Effector CD4-positive, alpha-beta T cell (primary cell): ENCODE measurements at regions not wholly inside any gene's neighbourhood (a gene's known extent, or its start where the extent isn't known, plus 50 kb on each side); places are given as distances from the start of the nearest gene placed in this dataset.

Experiments
- DNase-seq: peaks from one replicate; pipeline ENCODE4 v3.0.0-alpha.2; 2020

DNA sequence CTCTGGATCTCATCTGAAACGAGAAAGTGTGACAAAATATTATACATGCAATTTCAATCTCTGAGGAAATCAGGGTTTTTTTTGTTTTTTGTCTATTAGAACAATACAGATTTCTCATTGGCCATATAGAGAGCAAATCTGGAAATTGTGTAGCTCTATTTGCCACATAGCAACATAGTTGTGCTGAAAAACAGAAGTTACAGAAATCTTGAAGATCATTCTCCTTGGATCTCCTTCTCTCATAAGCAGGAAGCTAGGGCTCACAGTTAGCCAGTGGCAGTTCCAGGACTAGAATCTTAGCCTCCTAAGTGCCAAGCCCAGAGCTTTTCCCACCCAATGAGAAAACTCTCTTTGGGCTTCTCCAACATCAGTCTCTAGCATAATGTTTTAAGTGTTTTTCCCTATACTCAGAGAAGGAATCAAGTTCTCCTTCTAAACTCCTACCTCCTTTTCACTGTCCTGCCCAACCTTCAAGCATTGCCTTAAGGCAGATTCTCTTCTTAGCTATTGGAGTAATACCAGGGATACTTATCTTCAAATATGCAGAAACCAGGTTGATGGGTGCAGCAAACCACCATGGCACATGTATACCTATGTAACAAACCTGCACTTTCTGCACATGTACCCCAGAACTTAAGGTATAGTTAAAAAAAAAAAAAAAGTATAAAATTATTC lies 211.6 kb downstream of the ALDH8A1 start:
- DNase-seq, result no peak

DNA sequence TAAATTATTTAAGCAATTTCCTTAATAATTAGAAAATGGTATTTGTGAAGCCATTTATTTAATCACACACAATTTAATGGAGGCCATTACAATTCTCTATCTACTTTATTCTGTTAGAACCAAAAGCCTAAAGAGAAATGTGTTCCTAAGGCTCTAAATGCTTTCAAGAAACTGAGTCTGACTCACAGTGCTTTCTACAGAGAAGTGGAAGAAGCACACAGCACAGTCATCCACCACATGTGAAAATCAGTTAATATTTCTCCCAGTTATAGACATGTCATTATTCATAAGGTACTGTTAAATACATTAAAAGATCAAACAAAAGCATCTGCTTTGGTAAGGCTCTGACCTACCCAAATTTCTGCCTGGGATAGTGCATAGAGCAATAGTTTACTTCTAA lies 214.4 kb downstream of the ALDH8A1 start:
- DNase-seq, result no peak

GRCh38 chr6:134734312-134734869 lies 215.5 kb downstream of the ALDH8A1 start:
- no peak for DNase-seq

DNA sequence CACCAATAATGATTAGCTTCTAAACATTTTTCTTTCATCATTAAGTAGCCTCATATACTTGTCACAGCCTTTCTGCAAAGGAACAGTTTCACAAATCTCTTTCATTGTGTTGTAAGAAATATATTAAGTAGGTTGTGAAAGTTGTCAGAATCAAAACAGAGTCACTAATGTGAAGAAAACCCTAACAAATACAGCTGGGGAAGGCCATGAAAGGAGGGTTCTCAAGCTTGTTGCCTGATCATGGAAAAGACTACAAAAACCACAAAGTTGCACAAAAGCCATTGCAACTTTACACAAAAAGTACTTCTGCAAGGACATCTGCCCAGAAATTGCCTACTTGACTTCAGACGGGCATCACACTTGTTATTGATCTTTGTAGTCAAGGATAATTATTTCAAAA lies 216.1 kb downstream of the ALDH8A1 start:
- no peak for DNase-seq

GRCh38 chr6:134732763-134733162 lies 217.1 kb downstream of the ALDH8A1 start:
- no peak for DNase-seq

- no peak for DNase-seq
Measured at GRCh38 chr6:134731615-134732014, 218.3 kb downstream of the ALDH8A1 start.

GRCh38 chr6:134730013-134730412 lies 219.9 kb downstream of the ALDH8A1 start:
- DNase-seq, result no peak

DNA sequence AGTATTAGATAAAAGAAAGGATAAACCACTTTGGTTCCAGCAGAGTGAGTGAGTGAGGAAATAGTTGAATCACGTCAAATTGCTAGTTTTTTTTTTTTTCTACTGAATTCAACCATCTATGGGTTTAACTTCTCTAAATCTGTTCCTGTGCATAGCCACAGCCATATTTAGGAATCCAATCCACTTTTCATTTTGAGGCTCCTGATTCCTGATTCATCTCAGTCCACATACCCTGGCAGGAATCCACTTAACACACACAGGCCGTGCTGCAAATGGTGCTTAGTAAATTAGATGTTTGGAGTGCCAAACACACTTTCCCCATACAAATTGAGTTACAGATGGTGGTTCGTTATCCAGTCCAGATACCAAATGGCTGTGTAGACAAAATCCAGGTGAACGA lies 220.3 kb downstream of the ALDH8A1 start:
- no peak for DNase-seq

GRCh38 chr6:134727081-134727480 lies 222.8 kb downstream of the ALDH8A1 start:
- DNase-seq, result no peak

DNA sequence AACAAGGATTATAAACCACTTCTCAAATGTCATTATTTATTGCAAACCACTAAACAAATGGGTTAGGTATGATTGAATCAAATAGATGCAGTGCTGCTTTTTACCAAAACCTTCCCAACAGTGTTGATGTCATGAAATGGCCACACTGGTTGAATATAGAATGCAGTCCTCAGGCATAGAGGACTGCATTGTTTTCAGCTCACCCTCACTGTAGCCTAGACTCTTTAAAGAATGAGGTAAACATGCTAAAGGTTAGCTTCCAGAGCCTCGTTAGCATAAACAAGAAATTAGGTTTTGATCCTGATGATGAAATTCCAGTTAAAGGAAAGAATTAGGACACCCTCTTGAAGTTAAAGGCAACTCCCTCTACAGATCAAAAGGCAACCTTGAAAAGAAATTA lies 224.3 kb downstream of the ALDH8A1 start:
- DNase-seq, result no peak

GRCh38 chr6:134724771-134725340 lies 225.0 kb downstream of the ALDH8A1 start:
- no peak for DNase-seq

GRCh38 chr6:134723081-134723871 lies 226.6 kb downstream of the ALDH8A1 start:
- no peak for DNase-seq

GRCh38 chr6:134722200-134722870 lies 227.6 kb downstream of the ALDH8A1 start:
- no peak for DNase-seq

GRCh38 chr6:134721060-134721405 lies 228.9 kb downstream of the ALDH8A1 start:
- DNase-seq, result no peak

- no peak for DNase-seq
Measured at GRCh38 chr6:134720353-134721059, 229.4 kb downstream of the ALDH8A1 start.

DNA sequence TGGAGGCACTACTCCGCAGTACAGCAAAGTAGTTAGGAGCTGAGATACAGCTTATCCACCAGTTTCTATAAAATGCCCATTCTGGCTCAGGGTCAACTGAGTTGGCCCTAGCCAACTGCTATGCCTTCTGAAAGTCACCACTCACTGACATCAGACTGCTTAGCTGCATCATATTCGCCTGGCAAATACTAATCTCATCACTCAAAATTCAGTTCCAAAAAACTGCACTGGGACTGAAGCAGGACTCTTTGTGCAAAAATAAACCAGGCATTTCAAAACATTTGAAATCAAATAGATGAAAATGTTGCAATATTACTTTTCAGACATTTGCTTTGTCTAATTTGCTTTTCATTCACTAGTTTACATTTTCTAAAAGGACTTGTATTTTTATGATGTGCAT lies 230.0 kb downstream of the ALDH8A1 start:
- DNase-seq, result no peak

- no peak for DNase-seq
Measured at GRCh38 chr6:134719286-134719685, 230.6 kb downstream of the ALDH8A1 start.

DNA sequence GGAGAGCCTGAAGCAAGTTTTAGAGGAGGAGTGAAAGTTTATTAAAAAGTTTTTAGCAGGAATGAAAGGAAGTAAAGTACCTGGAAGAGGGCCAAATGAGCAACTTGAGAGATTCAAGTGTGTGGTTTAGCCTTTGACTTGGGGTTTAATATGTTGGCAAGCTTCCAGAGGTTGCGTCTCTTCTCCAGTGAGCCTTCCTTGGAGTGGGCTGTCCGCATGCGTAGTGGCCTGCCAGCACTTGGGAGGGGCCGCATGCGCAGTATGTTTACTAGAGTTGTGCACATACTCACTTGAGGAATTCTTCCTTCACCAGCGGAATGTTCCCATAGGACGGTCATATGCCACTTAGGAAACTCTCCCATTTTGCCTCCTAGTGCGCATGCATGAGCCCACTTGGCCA lies 235.2 kb downstream of the ALDH8A1 start:
- DNase-seq, result no peak

DNA sequence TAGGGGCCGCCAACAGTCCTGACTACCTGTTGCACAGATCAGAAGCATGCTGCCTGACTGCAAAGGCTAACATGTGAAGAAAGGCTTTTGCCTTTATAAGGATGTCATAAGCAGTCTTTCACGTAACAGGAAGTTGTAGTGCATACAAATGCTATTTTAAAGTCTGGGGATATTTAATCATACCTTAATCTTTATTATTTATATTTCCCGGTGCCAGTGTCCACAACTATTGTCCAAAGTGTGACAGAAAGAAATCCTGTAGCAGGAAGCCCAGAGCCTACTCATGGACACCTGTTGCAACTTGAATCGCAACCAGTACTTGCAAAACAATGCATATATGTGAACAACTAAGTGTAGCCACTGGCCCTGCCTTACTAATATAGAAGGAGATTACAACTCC lies 235.8 kb downstream of the ALDH8A1 start:
- DNase-seq, result no peak

DNA sequence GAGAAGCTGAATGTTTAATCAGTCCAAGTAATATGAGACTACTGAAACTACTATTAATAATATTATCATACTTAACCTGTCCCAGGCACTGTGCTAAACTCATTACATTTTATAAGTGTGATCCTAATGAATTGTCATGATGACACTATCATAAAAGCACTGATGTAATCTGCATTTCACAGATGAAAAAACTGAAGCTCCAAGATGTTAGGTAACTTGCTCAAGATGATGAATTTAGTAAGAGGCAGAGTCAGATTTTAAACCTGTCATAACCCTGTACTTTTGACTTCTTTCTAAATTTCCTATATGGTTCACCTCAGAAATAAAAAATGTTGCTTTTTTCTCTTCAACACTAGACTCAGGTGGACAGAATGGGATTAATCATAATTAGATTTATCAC lies 237.6 kb downstream of the ALDH8A1 start:
- DNase-seq, result no peak

GRCh38 chr6:134708079-134708478 lies 241.8 kb downstream of the ALDH8A1 start:
- no peak for DNase-seq

GRCh38 chr6:134707342-134708031 lies 242.4 kb downstream of the ALDH8A1 start:
- no peak for DNase-seq
